Panc1 (cell line): ENCODE measurements at regions not wholly inside any gene's neighbourhood (a gene's known extent, or its start where the extent isn't known, plus 50 kb on each side); places are given as distances from the start of the nearest gene placed in this dataset.

Source experiments
- ATAC-seq: fragments of 200-7000 bp; cut with Tn5 transposase; 2 replicates; pipeline ENCODE4 v1.9.1; 2020; ENCODE audit warnings: mild to moderate bottlenecking, moderate library complexity
- BruUV-seq: library from RNA; stranded (reverse); fragments of 400-500 nt; replicated peaks from 2 replicates; lab custom pipeline; 2021; lab: Mats Ljungman, UMichigan
- CTCF ChIA-PET: fragments of 300-600 bp; sonication (Branson Sonifier 250); formaldehyde crosslinking; loops from one replicate; lab custom pipeline; 2022; ENCODE audit warnings: antibody characterized with exemption; lab: Charles Lee
- POLR2A ChIA-PET: fragments of 300-600 bp; sonication (Branson Sonifier 250); formaldehyde crosslinking; loops from one replicate; lab custom pipeline; 2022; ENCODE audit warnings: antibody characterized with exemption; lab: Charles Lee
- DNase-seq: peaks from one replicate; pipeline ENCODE4 v3.0.0-alpha.2; 2010; ENCODE audit warnings: low read depth, low spot score
- H3K27ac ChIP-seq: 2 replicates; pipeline ENCODE4 v1.5.1; 2011; ENCODE audit warnings: mild to moderate bottlenecking, low read length, inconsistent platforms
- H3K27me3 ChIP-seq: fragments of 200-500 bp; sonication (Bioruptor generic); 2 replicates; pipeline ENCODE4 v1.6.0; 2014; ENCODE audit warnings: low read length, inconsistent platforms; ENCODE audit not compliant: control insufficient read depth, insufficient read depth
- H3K36me3 ChIP-seq: fragments of 200-500 bp; sonication (Bioruptor generic); 2 replicates; pipeline ENCODE4 v1.5.1; 2014; ENCODE audit warnings: inconsistent platforms, mild to moderate bottlenecking, low read length, moderate library complexity; ENCODE audit not compliant: control insufficient read depth, insufficient read depth
- H3K4me1 ChIP-seq: 2 replicates; pipeline ENCODE4 v1.5.1; 2011; ENCODE audit warnings: inconsistent platforms, mild to moderate bottlenecking, low read length, moderate library complexity; ENCODE audit not compliant: control insufficient read depth, insufficient read depth
- H3K4me3 ChIP-seq, 2 experiments: 2 replicates each; pipeline ENCODE4 v1.5.1; 2011 to 2012; ENCODE audit warnings: low read depth in 2 of 2, low read length in 2 of 2, mild to moderate bottlenecking in 2 of 2, inconsistent platforms in 1 of 2, moderate library complexity in 1 of 2
- H3K9me3 ChIP-seq: fragments of 200-500 bp; sonication (Bioruptor generic); 2 replicates; pipeline ENCODE4 v1.5.1; 2014; ENCODE audit warnings: low read depth, mild to moderate bottlenecking, inconsistent platforms, low read length, moderate library complexity; ENCODE audit not compliant: control insufficient read depth, insufficient read depth
- POLR2AphosphoS5 ChIP-seq: IDR thresholded peaks from 2 replicates; pipeline ENCODE4 v1.6.1; 2012; ENCODE audit warnings: mild to moderate bottlenecking, low read depth, low read length, moderate library complexity
- SIN3A ChIP-seq: IDR thresholded peaks from 2 replicates; pipeline ENCODE4 v1.6.1; 2012; ENCODE audit warnings: low read depth, mild to moderate bottlenecking, low read length, moderate library complexity, borderline replicate concordance; ENCODE audit not compliant: insufficient read depth
- TCF7L2 ChIP-seq: IDR thresholded peaks from 2 replicates; pipeline ENCODE4 v1.6.1; 2011; ENCODE audit warnings: mild to moderate bottlenecking, low read depth, low read length, inconsistent platforms
- in situ Hi-C: cut with HindIII; loops from 2 replicates; pipeline ENCODE4 v1.10.0; 2016; ENCODE audit warnings: low sequenced_read_pairs, low pct_unique_long_range_greater_than_20kb
- intact Hi-C: fragments of 100-400 bp; cut with micrococcal nuclease; formaldehyde crosslinking; loops from one replicate; pipeline ENCODE4 v1.10.0; 2022; ENCODE audit not compliant: unreplicated experiment
- TF ChIP-seq, protein P1 (sequence below), 2 experiments: IDR thresholded peaks; 2 replicates each; pipeline ENCODE4 v1.6.1; 2011 to 2012; ENCODE audit warnings: low read depth in 2 of 2, control low read depth in 1 of 2, low read length in 1 of 2, mild to moderate bottlenecking in 1 of 2, moderate library complexity in 1 of 2; ENCODE audit not compliant: insufficient read depth in 1 of 2
- TF ChIP-seq, protein P2 (sequence below): fragments of 450-650 bp; IDR thresholded peaks from 2 replicates; pipeline ENCODE4 v1.5.1; 2017; ENCODE audit warnings: mild to moderate bottlenecking

- Histone ChIP-seq H3K27me3 (no peaks in the 10 kb centered on the region; the same call in 1 of the 2 replicates), H3K36me3 (no peaks in the 10 kb centered on the region), H3K27ac (no peak overlapping the region), H3K9me3 (no peaks in the 10 kb centered on the region), H3K4me1 (no peaks in the 10 kb centered on the region), H3K4me3 (no peak overlapping the region)
- intact Hi-C loops = no loop called here
- DNase-seq = no peak
- CTCF ChIA-PET = no interaction called here
- BruUV-seq = no TSS peak
- in situ Hi-C loops = no loop called here
- TF ChIP-seq TCF7L2 = no peak
- no peak for TF ChIP-seq POLR2AphosphoS5
- TF ChIP-seq SIN3A = no peak
- TF ChIP-seq, protein P1, sequence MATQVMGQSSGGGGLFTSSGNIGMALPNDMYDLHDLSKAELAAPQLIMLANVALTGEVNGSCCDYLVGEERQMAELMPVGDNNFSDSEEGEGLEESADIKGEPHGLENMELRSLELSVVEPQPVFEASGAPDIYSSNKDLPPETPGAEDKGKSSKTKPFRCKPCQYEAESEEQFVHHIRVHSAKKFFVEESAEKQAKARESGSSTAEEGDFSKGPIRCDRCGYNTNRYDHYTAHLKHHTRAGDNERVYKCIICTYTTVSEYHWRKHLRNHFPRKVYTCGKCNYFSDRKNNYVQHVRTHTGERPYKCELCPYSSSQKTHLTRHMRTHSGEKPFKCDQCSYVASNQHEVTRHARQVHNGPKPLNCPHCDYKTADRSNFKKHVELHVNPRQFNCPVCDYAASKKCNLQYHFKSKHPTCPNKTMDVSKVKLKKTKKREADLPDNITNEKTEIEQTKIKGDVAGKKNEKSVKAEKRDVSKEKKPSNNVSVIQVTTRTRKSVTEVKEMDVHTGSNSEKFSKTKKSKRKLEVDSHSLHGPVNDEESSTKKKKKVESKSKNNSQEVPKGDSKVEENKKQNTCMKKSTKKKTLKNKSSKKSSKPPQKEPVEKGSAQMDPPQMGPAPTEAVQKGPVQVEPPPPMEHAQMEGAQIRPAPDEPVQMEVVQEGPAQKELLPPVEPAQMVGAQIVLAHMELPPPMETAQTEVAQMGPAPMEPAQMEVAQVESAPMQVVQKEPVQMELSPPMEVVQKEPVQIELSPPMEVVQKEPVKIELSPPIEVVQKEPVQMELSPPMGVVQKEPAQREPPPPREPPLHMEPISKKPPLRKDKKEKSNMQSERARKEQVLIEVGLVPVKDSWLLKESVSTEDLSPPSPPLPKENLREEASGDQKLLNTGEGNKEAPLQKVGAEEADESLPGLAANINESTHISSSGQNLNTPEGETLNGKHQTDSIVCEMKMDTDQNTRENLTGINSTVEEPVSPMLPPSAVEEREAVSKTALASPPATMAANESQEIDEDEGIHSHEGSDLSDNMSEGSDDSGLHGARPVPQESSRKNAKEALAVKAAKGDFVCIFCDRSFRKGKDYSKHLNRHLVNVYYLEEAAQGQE (IDR thresholded peaks at IDR 0.05; ENCODE audit: insufficient read depth in 1 of 2, low read depth in 2 of 2, low read length in 1 of 2) = no peak
- TF ChIP-seq, protein P2, sequence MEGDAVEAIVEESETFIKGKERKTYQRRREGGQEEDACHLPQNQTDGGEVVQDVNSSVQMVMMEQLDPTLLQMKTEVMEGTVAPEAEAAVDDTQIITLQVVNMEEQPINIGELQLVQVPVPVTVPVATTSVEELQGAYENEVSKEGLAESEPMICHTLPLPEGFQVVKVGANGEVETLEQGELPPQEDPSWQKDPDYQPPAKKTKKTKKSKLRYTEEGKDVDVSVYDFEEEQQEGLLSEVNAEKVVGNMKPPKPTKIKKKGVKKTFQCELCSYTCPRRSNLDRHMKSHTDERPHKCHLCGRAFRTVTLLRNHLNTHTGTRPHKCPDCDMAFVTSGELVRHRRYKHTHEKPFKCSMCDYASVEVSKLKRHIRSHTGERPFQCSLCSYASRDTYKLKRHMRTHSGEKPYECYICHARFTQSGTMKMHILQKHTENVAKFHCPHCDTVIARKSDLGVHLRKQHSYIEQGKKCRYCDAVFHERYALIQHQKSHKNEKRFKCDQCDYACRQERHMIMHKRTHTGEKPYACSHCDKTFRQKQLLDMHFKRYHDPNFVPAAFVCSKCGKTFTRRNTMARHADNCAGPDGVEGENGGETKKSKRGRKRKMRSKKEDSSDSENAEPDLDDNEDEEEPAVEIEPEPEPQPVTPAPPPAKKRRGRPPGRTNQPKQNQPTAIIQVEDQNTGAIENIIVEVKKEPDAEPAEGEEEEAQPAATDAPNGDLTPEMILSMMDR = no peak
- POLR2A ChIA-PET = no interaction called here
- no peak for ATAC-seq
Observed at GRCh38 chr10:62545160-62546066, 171.2 kb downstream of the ZNF365 start.

DNA sequence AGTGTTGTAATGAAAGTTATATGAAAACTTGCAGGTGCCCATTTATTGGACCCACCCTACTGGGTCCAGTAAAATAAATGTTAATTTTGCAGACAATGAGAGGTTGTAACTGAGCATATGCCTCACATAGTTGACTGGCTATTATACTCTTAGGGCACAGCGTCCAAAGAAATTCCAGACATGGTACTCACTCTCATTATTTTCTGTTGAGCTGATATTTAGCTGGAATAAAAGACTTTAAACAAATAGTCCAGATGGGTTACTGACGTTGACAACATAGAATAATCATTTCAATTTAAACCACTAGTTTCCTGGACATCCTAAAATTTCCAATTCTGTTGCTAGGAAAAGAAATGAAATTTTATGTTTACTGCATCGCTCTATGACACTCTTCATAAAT lies 174.5 kb downstream of the ZNF365 start:
- Histone ChIP-seq H3K27me3 (no peaks in the 10 kb centered on the region; the same call in 1 of the 2 replicates), H3K4me1 (no peaks in the 10 kb centered on the region), H3K36me3 (no peaks in the 10 kb centered on the region), H3K27ac (no peak overlapping the region), H3K9me3 (no peaks in the 10 kb centered on the region), H3K4me3 (no peak overlapping the region)
- intact Hi-C loops (no loop called here), in situ Hi-C loops (no loop called here)
- ATAC-seq = no peak
- no peak for TF ChIP-seq POLR2AphosphoS5
- no peak for TF ChIP-seq TCF7L2
- no peak for TF ChIP-seq SIN3A
- TF ChIP-seq, protein P1 (IDR thresholded peaks at IDR 0.05; ENCODE audit: insufficient read depth in 1 of 2, low read depth in 2 of 2, low read length in 1 of 2) = no peak
- TF ChIP-seq, protein P2 = no peak
- ChIA-PET POLR2A (no interaction called here), CTCF (no interaction called here)
- no peak for DNase-seq
- BruUV-seq = no TSS peak
